ENCODE measurements at regions not wholly inside any gene's neighbourhood (a gene's known extent, or its start where the extent isn't known, plus 50 kb on each side); places are given as distances from the start of the nearest gene placed in this dataset.

- no peak for ATAC-seq
- in situ Hi-C loops (cut with HindIII; ENCODE audit: extremely low pct_ligation_motif_present, low pct_unique_long_range_greater_than_20kb) = no loop called here
- H3K4me3 ChIP-seq (replicated peaks in 1 of 3; ENCODE audit: insufficient read depth in 1 of 3, low read depth in 2 of 3, low read length in 3 of 3) = no peak overlapping the region
- DNase-seq (ENCODE audit: low spot score) = no peak
- H3K4me2 ChIP-seq (ENCODE audit: low read depth, low read length) = no peak overlapping the region
- H4K20me1 ChIP-seq (ENCODE audit: insufficient read depth, low read length) = no peaks in the 10 kb centered on the region
- H3K36me3 ChIP-seq (replicated peaks in 1 of 2; ENCODE audit: control insufficient read depth in 1 of 2, insufficient read depth in 2 of 2, low read length in 2 of 2) = no peaks in the 10 kb centered on the region
- peaks cover 0 to 3% of the 10 kb centered on the region in 2 experiments; a peak in 2 of 5 replicates for H3K27me3 ChIP-seq (ENCODE audit: control insufficient read depth in 1 of 2, insufficient read depth in 2 of 2, low read length in 2 of 2)
- H2AFZ ChIP-seq (ENCODE audit: low read length) = no peak overlapping the region
- no peak for FAIRE-seq
- no peak overlapping the region for H3K27ac ChIP-seq (ENCODE audit: extremely low read length, insufficient read depth, low read length)
- no TSS peak for BruUV-seq (replicated peaks)
- H3K4me1 ChIP-seq (ENCODE audit: insufficient read depth, low read length) = peaks cover 16% of the 10 kb centered on the region
- H3K9ac ChIP-seq (ENCODE audit: insufficient read depth, low read depth, low read length) = no peak overlapping the region
- H3K79me2 ChIP-seq (ENCODE audit: insufficient read depth, low read length) = no peaks in the 10 kb centered on the region
- POLR2A ChIA-PET = no interaction called here
- peaks cover 5% of the 10 kb centered on the region; the same call in 1 of the 2 replicates for H3K9me3 ChIP-seq (ENCODE audit: low read length)
- 76% methylated on average over 7 of the region's 7 CpGs for WGBS (ENCODE audit: low lambda C conversion rate)
- intact Hi-C loops (cut with micrococcal nuclease; ENCODE audit: unreplicated experiment) = no loop called here
- CTCF ChIA-PET (ENCODE audit: low intra/inter-chr PET ratio, low total read pairs) = no interaction called here
- TF ChIP-seq TBX2 (CRISPR knock-in tag; IDR thresholded peaks at IDR 0.05; ENCODE audit: borderline replicate concordance) = no peak
- TF ChIP-seq CERS6 (CRISPR knock-in tag; IDR thresholded peaks at IDR 0.05) = no peak
- TF ChIP-seq BATF2 (CRISPR knock-in tag; IDR thresholded peaks at IDR 0.05) = no peak
- TF ChIP-seq REXO4 (CRISPR knock-in tag; IDR thresholded peaks at IDR 0.05; ENCODE audit: borderline replicate concordance) = no peak
- TF ChIP-seq ZNF598 (CRISPR knock-in tag; IDR thresholded peaks at IDR 0.05; ENCODE audit: borderline replicate concordance) = no peak
- TF ChIP-seq MED13 (CRISPR knock-in tag; IDR thresholded peaks at IDR 0.05) = no peak
- no peak for TF ChIP-seq ZFP36 (IDR thresholded peaks at IDR 0.05; ENCODE audit: borderline replicate concordance, low read depth, low read length, partially characterized antibody)
- TF ChIP-seq ZNF292 (CRISPR knock-in tag; IDR thresholded peaks at IDR 0.05; ENCODE audit: borderline replicate concordance, low read depth) = no peak
- no peak for TF ChIP-seq ZBTB43 (CRISPR knock-in tag; conservative IDR thresholded peaks at IDR 0.05)
- no peak for TF ChIP-seq ZNF607 (CRISPR knock-in tag; IDR thresholded peaks at IDR 0.05; ENCODE audit: borderline replicate concordance)
- no peak for TF ChIP-seq CHCHD3 (CRISPR knock-in tag; IDR thresholded peaks at IDR 0.05)
- no peak for TF ChIP-seq SIX1 (CRISPR knock-in tag; IDR thresholded peaks at IDR 0.05; ENCODE audit: borderline replicate concordance)
- no peak for TF ChIP-seq ARHGAP35 (CRISPR knock-in tag; IDR thresholded peaks at IDR 0.05; ENCODE audit: borderline replicate concordance)
- no peak for TF ChIP-seq HDAC1 (CRISPR knock-in tag; IDR thresholded peaks at IDR 0.05)
- no peak for TF ChIP-seq ZNF7 (CRISPR knock-in tag; IDR thresholded peaks at IDR 0.05)
- TF ChIP-seq ZNF614 (CRISPR knock-in tag; IDR thresholded peaks at IDR 0.05; ENCODE audit: borderline replicate concordance) = no peak
- no peak for TF ChIP-seq ZHX1 (CRISPR knock-in tag; IDR thresholded peaks at IDR 0.05; ENCODE audit: low read depth)
- TF ChIP-seq MTERF4 (CRISPR knock-in tag; IDR thresholded peaks at IDR 0.05) = no peak
- TF ChIP-seq ZNF724P (CRISPR knock-in tag; IDR thresholded peaks at IDR 0.05; ENCODE audit: borderline replicate concordance) = no peak
These were observed 121.8 kb downstream of the SYF2 start for GRCh38 chr1:25110485-25110884.

All from HepG2 (cell line).